Left renal pelvis (tissue), 4 donors: ENCODE measurements at regions not wholly inside any gene's neighbourhood (a gene's known extent, or its start where the extent isn't known, plus 50 kb on each side); places are given as distances from the start of the nearest gene placed in this dataset.

Source experiments
- DNase-seq, 4 donors: peaks; one replicate each; pipeline ENCODE4 v3.0.0-alpha.2; 2013; ENCODE audit warnings: low read depth in 4 of 4, low spot score in 3 of 4

- no peak for DNase-seq
Observed at GRCh38 chr17:79428988-79429387, 181.9 kb downstream of the RBFOX3 start.

- DNase-seq, result no peak
Observed at GRCh38 chr17:79427621-79428539, 183.0 kb downstream of the RBFOX3 start.

GRCh38 chr17:79425686-79426085, 185.2 kb downstream of the RBFOX3 start:
- no peak for DNase-seq

DNA sequence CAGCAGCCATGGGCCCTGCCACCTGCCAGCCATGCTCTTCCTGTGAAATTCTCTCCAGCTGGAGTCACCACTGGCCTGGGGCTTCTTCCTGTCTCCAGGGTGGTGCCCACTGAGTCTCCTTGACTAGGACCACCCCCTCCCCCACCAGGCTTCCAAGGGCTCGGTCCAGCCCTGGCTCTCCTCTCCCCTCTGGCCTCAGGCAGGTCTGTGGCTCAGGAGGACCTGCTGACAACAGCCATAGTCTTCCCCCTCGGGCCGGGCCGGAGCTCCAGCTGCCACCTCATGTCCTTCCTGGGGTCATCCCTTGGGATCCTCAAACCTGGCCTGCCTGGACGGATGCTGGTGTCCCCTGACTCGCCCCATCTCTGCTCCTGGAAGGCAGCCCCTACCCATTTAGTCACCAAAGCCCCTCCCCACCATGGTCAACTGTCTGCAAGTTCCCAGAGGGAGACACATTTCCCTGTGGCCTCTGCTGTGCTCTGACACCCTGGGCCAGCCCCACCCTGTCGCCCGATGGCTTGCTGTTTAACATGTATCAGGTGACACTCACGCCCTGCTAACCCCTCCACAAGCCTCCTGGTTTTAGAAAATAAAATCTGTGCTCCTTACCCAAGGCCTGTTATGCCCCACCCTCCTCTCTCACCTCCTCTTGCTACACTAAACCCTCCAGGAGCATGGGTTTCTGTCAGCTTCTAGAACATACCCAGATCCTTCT, 186.2 kb downstream of the RBFOX3 start:
- DNase-seq, result no peak

GRCh38 chr17:79423811-79424465, 186.9 kb downstream of the RBFOX3 start:
- DNase-seq, result no peak

DNA sequence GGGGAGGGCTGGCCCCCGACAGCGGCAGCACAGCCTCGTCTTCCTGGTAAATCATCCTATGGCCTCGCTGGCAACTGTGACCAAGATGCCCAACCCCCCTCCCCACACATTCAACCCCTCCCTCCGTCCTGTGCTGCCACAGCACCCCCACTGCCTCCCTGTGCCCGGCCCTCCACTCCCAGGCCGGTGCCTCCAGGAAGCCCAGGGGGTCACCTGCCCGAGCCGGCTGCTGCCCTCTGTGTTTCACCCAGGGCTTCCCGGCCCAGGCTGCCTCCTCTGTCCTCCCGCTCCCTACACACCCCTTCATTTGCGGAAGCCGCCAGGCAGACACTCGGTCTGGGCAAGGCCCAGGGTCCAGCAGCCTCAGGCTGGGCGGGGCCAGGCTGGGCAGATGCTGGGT, 188.6 kb downstream of the RBFOX3 start:
- DNase-seq, result no peak

DNA sequence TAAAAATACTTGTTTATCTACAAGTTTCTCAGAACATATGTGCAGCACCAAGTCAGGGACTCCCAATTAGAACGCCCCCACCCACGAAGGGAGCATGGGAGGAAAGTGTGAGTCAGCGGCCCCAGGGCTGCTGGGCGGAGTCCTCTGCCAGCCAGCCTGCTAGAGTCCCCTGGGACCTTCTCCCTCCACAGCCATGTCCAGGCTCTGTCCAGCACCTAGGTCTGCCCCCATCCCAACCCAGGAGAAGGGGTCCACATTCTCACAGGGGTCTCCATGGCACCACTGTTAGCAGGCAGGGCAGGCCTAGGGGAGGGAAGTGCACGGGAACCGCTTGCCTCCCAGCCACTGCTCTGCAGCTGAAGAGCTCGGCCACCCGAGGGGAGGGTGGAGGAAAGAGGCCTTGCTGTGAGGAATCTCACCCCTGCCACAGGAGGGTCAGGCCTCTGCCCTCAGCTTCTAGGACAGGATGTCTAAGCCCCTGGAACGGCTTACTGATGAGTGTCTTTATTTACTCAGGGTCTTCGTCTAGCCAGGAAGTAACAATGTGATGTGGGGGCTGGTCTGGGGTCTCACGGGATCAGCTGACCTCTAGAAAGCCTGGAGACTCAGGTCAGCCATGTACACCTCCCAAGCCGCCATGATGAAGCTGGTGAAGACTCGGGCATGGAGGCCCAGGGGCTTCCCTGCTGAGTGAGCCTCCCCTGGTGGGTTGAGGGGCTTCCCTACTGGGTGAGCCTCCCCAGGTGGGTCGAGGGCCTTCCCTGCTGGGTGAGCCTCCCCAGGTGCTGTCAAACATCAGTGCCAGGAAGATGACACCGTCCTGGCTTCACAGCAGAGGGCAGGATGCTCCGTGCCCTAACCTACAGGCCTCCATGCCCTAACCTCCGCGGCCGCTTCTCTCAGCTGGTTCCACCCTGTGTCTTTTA, 190.3 kb downstream of the RBFOX3 start:
- DNase-seq, result no peak

GRCh38 chr17:79417476-79417988, 193.3 kb downstream of the RBFOX3 start:
- no peak for DNase-seq

- DNase-seq, result no peak
Observed at GRCh38 chr17:79415909-79416308, 194.9 kb downstream of the RBFOX3 start.

DNA sequence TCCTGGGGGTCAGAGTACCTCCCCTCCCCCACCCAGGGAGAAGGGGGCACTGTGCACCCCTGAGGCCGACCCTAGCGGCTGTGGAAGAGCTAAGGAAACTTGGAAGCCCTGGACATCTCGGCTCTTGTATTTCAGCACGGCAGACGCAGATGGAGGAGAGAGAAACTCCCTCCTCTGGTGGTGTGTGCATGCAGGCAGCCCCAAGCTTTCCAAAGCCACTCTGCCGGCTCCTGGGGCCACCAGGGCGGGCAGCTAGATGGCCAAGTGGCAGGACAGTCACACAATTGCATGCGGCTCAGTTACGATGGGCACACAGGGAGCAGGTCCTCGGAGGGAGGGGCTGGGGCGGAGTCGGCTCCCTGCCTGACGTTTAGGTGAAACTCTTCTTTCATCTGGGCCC, 195.5 kb downstream of the RBFOX3 start:
- DNase-seq, result no peak

GRCh38 chr17:79414793-79415211, 196.0 kb downstream of the RBFOX3 start:
- no peak for DNase-seq

- no peak for DNase-seq
Observed at GRCh38 chr17:79414063-79414792, 196.6 kb downstream of the RBFOX3 start.

DNA sequence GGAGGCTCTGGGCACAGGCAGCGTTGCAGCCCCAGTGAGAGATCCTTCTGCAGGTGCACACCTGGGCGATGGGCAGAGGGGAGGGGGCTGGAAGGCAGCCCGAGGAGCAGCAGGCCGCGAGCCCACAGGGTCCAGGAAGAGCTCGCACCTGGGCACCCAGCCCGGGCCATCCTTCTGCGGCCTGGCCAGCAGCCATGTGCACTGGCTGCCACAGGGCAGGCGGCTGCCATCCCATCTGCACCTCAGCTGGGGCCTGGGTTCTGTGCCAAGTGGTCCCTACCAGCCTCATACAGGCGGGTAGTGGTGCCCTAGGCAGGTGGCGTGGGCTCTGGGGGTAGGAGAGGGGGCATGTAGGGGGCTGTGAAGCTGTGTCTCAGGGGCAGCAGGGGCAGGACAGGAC, 197.2 kb downstream of the RBFOX3 start:
- DNase-seq, result no peak

- no peak for DNase-seq
Observed at GRCh38 chr17:79412886-79413390, 197.9 kb downstream of the RBFOX3 start.

DNA sequence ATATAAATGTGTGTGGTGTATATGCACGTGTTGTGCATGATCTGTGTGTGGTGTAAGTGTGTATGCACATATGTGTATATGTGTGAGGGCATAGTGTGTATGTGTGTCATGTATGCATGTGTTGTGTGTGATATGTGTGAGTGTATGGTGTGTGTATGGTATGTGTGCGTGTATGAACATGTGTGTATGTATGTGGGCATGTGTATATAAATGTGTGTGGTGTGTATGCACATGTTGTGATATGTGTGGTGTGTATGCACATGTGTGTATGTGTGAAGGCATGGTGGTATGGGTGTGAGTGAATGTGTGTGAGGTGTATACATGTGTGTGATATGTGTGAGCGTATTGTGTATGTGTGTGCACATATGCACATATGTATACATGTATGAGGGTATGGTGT, 198.7 kb downstream of the RBFOX3 start:
- no peak for DNase-seq

GRCh38 chr17:79411419-79411818, 199.4 kb downstream of the RBFOX3 start:
- DNase-seq, result no peak

GRCh38 chr17:79410681-79411080, 200.2 kb downstream of the RBFOX3 start:
- no peak for DNase-seq

DNA sequence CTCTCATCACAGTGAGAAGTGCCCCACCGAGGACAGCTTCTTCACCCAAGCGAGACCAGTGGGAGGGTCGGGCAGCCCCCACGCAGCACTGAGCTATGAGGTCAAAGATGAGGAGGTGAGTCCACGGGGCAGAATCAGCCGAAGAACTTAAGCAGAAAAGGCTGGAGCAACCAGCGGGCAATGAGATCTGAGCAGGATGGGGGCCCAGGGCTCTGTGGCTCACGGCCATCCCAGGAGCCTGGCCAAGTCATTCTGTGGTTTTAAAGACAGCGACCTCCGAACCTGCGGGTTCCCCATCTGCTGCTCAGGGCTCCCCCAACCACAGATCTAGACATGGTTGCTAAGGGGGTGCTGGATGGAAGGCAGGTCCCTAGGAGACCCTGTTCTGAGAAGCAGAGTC, 202.6 kb downstream of the RBFOX3 start:
- no peak for DNase-seq

DNA sequence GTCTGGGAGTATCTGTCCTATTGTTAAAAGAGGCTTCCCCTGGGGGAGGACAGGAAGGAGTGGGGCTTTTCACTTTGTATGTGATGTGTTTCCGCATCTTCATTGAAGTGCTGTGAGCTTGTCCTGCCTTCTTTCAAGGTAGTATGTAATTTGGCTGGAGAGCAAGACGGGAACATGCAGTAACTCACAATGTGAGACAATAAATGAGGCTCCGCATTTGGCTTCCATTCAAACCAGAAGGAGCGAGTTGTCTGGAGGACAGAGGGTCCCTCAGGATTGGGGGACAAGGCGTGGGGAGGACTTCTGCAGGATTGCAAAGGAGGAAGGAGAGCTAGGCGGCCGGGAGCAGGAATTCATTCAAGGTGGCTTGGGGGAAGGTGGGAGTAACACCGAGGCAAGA, 203.5 kb downstream of the RBFOX3 start:
- DNase-seq, result no peak
